AG09309 (cell line): ENCODE measurements at regions not wholly inside any gene's neighbourhood (a gene's known extent, or its start where the extent isn't known, plus 50 kb on each side); places are given as distances from the start of the nearest gene placed in this dataset.

Experiments used
- DNase-seq: peaks from one replicate; pipeline ENCODE4 v3.0.0-alpha.2; 2010; ENCODE audit warnings: low read depth
- H3K4me3 ChIP-seq: 2 replicates; pipeline ENCODE4 v1.5.1; 2011; ENCODE audit warnings: mild to moderate bottlenecking, low read depth, low read length, moderate library complexity; ENCODE audit not compliant: control insufficient read depth
- TF ChIP-seq, protein P1 (sequence below): IDR thresholded peaks from 2 replicates; pipeline ENCODE4 v1.5.1; 2011; ENCODE audit warnings: mild to moderate bottlenecking, low read depth, low read length, inconsistent platforms; ENCODE audit not compliant: insufficient read depth, control insufficient read depth; ENCODE audit errors: missing control alignments

DNA sequence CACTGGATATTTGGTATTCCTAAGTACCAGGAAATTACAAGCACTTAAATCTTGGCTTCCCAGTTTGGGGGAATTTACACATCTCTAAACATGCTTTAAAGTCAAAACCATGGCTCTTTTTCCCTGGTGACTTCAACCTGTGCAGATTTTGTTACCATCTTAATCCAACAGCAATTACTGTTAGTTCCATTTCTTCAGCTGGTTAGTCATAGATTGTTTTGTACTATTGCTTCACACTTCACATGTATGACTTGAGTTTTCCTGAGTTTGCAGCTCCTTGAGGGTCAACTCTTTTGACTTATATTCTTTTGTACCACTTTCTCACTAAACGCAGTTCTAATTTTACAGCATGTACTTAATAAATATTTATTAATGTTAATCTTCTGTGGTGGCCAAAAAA, 203.4 kb upstream of the RND3 start:
- TF ChIP-seq, protein P1, sequence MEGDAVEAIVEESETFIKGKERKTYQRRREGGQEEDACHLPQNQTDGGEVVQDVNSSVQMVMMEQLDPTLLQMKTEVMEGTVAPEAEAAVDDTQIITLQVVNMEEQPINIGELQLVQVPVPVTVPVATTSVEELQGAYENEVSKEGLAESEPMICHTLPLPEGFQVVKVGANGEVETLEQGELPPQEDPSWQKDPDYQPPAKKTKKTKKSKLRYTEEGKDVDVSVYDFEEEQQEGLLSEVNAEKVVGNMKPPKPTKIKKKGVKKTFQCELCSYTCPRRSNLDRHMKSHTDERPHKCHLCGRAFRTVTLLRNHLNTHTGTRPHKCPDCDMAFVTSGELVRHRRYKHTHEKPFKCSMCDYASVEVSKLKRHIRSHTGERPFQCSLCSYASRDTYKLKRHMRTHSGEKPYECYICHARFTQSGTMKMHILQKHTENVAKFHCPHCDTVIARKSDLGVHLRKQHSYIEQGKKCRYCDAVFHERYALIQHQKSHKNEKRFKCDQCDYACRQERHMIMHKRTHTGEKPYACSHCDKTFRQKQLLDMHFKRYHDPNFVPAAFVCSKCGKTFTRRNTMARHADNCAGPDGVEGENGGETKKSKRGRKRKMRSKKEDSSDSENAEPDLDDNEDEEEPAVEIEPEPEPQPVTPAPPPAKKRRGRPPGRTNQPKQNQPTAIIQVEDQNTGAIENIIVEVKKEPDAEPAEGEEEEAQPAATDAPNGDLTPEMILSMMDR = no peak
- DNase-seq = no peak
- H3K4me3 ChIP-seq = no peak overlapping the region

DNA sequence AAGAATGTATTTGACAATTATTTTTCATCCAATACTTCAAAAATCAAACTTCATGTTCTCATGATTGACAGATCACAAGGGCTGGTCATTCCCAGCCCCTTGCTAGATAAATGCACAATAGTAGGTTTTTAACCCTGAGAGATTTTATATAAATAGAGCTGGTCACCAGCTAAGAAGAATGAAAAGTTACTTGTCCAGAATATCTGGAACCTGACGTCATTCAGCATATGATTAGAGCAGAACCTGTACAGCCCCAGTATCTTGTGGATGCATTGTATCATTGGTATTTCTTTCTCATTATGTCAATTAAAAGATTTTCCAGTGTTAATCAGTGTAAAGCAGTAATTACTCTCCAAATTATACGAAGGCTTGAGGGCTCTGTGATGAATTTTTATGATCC, 202.8 kb upstream of the RND3 start:
- TF ChIP-seq, protein P1 = no peak
- no peak overlapping the region for H3K4me3 ChIP-seq
- DNase-seq = no peak

DNA sequence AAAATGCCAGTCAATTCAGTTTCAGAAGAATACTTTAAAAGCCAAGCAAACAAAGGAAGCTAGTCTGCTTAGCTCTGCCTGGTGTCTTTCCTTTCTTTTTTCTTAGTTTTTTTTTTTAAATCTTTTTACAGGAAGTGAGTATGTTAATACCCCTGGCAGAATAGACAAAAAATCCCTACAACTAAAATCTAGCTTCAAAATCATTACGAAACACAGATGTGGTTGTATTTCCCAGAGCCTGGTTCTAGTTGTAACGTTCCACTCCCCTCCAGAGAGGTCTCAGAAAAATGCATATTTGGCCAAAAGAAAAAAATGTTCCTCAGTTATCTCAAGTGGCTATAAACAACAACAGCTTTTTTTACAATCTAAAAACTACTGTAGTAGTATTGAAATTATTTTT, 202.1 kb upstream of the RND3 start:
- no peak for DNase-seq
- TF ChIP-seq, protein P1 = no peak
- H3K4me3 ChIP-seq = no peak overlapping the region

DNA sequence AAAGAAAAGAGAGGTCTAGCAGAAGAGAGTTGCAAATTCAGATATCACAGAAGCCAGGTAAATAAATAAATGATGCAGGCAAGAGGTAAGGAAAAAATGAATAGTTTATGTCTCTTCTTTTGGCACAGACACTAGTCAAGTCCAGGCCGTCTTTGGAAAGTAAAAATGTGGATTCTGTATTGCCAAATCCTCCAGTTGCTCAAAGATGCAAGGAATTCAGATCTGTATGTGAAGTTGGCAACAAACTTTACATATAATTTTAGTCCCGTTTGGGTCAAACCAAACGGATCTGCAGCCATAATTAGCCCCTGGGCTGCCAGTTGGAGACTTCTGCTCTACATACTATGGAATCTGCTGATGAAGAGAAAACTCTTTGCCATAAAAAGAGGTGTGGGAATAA, 200.5 kb upstream of the RND3 start:
- H3K4me3 ChIP-seq = no peak overlapping the region
- TF ChIP-seq, protein P1 = no peak
- no peak for DNase-seq

DNA sequence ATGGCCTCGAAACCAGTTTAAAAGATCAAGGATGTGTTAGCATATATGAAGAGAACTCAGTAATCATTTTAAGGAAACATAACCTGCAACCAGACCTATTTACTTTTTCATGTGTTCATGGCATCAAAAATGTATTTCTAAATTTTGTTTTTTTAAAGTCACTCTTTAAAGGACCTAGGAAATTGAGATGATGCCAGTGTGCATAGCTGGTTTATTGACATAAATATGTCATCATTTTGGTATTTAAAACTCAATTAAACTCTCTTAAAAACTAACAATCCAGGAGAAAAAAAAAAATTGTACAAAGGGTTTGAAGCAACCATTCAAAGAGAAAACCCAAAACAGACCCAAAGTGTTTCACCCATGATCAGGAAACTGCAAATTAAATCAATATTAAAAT, 198.9 kb upstream of the RND3 start:
- TF ChIP-seq, protein P1 = no peak
- H3K4me3 ChIP-seq = no peak overlapping the region
- DNase-seq = no peak

DNA sequence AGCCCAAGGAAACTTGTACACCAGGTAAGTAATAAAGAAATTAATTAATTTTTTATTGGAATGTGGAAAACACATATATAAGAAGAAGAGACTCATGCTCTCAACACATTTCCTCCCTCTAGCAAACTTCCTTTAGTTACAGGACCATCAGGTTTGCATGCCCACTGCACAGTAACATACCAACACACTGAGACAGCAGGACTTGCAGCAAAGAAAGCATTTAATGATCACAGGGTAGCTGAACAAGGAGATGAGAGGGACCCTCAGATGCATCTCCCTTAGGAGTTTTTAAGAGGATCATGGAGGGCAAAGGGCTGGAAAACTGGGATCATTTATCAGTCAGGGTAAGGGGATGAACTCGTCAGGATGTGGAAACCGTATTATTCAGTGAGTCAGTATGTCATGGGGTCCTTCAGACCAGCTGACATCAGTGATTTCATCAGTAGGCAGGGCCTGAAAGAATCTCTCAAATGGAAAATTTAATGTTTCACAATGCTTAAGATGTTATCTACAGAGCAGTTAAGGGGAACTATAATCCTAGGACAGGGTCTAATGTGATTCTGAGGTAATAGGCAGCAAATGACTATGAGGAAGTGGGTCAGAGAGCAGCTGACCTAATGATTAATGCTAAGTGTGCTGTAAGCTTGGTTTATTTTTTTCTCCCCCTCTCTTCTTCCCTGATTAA, 193.8 kb upstream of the RND3 start:
- TF ChIP-seq, protein P1 = no peak
- DNase-seq = peak; percentile 93

DNA sequence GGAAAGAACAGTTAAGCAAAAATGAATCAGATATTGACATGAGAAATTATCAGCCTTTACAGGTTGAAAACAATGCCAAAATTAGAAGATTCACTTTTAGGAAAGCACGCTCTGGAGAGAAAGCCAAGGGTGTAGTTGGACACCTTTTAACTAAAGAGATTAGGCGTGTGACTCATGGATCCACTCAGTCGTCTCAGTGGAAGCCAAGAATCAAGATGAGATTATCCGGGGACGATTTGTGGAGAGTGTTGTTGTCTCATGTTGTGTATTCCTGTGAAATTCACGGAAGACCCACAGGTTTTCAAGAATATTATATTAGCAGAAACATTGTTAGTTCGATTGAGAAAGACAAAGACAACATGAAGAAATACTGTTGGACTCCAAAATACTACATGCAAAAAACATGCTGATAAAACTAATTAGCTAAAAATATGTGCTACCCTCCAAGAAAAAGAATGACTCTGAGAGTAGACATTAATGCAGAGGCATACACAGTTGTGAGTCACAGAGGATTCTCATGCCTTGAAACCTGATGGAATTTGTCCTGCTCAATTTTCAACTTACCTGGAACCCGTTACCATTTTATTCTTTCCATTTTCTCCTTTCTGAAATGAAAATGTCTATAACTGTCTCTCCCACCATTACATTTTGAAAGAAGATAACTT, 192.1 kb upstream of the RND3 start:
- TF ChIP-seq, protein P1 = no peak
- DNase-seq = no peak
- H3K4me3 ChIP-seq = no peak overlapping the region

More for the DNA sequence above, 193.8 kb upstream of the RND3 start:
- H3K4me3 ChIP-seq = no peak overlapping the region
